ENCODE measurements at regions not wholly inside any gene's neighbourhood (a gene's known extent, or its start where the extent isn't known, plus 50 kb on each side); places are given as distances from the start of the nearest gene placed in this dataset.

DNA sequence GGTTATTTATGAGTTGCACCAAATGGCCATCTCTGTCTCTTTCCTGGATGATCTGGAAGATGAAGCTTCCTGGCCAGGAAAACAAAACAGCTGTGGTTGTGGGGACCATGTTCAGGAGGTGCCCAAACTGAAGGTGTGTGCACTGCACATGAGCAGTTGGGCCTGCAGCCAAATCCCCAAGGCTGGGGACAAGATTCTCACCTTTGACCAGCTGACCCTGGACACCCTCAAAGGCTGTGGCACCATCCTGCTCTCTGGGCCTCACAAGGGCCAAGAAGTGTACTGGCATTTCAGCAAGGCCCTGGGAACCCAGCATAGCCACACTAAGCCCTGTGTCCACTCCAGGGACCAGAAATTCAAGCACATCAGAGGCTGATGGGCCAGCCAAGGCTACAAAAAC lies 84.2 kb downstream of the KCNRG start:
- no peak overlapping the region for H3K4me3 ChIP-seq (replicated peaks; ENCODE audit: low read depth, low read length)
- no peak for DNase-seq (ENCODE audit: extremely low read depth, low read depth)
- TF ChIP-seq, protein P1, sequence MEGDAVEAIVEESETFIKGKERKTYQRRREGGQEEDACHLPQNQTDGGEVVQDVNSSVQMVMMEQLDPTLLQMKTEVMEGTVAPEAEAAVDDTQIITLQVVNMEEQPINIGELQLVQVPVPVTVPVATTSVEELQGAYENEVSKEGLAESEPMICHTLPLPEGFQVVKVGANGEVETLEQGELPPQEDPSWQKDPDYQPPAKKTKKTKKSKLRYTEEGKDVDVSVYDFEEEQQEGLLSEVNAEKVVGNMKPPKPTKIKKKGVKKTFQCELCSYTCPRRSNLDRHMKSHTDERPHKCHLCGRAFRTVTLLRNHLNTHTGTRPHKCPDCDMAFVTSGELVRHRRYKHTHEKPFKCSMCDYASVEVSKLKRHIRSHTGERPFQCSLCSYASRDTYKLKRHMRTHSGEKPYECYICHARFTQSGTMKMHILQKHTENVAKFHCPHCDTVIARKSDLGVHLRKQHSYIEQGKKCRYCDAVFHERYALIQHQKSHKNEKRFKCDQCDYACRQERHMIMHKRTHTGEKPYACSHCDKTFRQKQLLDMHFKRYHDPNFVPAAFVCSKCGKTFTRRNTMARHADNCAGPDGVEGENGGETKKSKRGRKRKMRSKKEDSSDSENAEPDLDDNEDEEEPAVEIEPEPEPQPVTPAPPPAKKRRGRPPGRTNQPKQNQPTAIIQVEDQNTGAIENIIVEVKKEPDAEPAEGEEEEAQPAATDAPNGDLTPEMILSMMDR (IDR thresholded peaks at IDR 0.05; ENCODE audit: low read depth, low read length, missing control alignments), result no peak

DNA sequence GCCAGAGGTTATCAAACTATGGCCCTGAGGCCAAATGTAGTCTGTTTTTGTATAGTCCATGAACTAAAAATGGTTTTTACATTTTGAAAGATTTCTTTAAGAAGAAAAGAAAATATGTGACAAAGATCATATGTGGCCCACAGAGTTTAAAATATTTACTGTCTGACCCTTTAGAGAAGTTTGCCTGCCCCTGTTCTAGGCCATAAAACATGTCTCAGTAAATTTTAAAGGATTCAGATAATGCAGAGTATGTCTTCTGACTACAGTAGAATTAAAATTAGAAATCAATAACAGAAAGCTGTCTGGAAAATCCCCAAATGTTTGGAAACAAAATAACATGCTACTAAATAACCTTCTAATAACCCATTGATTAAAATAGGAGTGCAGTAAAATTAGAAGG lies 86.3 kb downstream of the KCNRG start:
- no peak overlapping the region for H3K4me3 ChIP-seq (replicated peaks; ENCODE audit: low read depth, low read length)
- TF ChIP-seq, protein P1 (IDR thresholded peaks at IDR 0.05; ENCODE audit: low read depth, low read length, missing control alignments), result no peak
- no peak for DNase-seq (ENCODE audit: extremely low read depth, low read depth)

DNA sequence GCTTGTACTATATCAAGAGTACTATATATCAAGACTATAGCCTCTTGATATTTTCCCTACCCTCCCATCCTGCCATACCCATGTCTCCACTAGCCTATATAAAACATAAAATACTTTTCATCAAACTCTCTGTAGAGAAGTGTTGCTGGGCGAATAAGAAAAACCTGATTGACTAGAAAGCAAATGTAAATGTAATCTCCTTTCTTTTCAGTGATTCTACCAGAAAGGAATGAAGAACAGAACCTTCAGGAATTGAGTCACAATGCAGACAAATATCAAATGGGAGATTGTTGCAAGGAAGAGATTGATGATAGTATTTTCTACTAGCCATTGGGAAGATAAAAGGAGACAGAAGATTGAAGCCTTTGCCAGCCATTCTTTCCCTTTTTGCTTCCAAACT lies 89.2 kb downstream of the KCNRG start:
- DNase-seq (ENCODE audit: extremely low read depth, low read depth), result no peak
- no peak overlapping the region for H3K4me3 ChIP-seq (replicated peaks; ENCODE audit: low read depth, low read length)
- TF ChIP-seq, protein P1 (IDR thresholded peaks at IDR 0.05; ENCODE audit: low read depth, low read length, missing control alignments), result no peak

DNA sequence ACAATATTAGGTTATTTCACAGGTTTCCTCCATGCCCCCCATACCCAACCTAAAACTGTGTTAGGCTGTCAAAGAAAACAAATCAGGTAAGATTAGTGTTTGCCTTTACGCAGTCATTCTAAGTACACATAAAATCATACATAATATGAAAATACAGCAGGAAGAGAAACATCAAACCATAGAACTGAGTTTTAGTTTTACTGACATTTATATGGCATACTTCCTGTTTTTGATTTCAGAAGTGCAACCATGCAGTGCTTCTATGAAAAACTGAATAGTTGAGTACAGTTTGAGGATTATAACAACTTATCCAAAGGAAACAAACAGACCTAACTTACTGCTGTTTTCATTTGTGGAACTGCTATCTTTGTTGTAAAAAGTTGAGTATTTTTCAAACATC lies 91.3 kb downstream of the KCNRG start:
- DNase-seq (ENCODE audit: extremely low read depth, low read depth), result no peak
- TF ChIP-seq, protein P1 (IDR thresholded peaks at IDR 0.05; ENCODE audit: low read depth, low read length, missing control alignments), result no peak

DNA sequence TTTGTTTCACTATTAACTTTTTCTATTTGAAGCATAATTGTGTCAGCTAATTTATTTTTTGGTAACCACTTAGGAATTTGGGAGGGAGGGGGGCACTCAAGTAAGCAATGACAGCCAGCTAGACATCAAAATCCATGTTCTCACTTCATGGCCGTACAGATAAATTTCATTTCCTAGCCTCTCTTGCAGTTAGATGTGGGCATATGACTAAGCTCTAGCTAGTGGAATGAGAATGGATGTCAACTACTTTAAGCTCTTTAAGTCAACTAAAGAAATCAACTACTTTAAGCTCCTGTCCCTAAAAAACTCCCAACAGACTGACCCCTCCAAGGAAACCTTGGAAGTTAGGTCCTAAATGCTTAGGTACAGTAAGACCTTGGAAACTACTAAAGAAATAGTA lies 92.0 kb downstream of the KCNRG start:
- H3K4me3 ChIP-seq (replicated peaks; ENCODE audit: low read depth, low read length), result no peak overlapping the region
- DNase-seq (ENCODE audit: extremely low read depth, low read depth), result no peak
- TF ChIP-seq, protein P1 (IDR thresholded peaks at IDR 0.05; ENCODE audit: low read depth, low read length, missing control alignments), result no peak

More for the DNA sequence above, 91.3 kb downstream of the KCNRG start:
- no peak overlapping the region for H3K4me3 ChIP-seq (replicated peaks; ENCODE audit: low read depth, low read length)

DNA sequence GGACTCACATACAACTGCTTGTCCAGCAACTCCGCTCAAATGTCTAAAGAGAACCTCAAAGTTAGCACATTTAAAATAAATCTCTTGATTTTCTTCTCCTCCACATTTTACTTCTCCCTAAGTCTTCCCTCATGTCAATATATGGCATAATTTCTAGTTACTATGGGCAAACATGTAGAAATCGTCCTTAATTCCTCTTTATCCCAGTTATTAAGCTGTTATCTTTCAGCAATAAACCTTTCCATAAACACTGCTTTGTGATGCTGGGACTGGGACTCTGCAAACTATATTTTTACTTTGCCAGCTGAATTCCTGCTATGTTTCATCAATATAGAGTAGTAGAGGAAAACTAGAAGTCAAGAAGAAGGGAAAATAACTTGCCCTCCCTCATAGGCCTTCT lies 99.7 kb downstream of the KCNRG start:
- DNase-seq (ENCODE audit: extremely low read depth, low read depth), result no peak
- TF ChIP-seq, protein P1 (IDR thresholded peaks at IDR 0.05; ENCODE audit: low read depth, low read length, missing control alignments), result no peak
- H3K4me3 ChIP-seq (replicated peaks; ENCODE audit: low read depth, low read length), result no peak overlapping the region

DNA sequence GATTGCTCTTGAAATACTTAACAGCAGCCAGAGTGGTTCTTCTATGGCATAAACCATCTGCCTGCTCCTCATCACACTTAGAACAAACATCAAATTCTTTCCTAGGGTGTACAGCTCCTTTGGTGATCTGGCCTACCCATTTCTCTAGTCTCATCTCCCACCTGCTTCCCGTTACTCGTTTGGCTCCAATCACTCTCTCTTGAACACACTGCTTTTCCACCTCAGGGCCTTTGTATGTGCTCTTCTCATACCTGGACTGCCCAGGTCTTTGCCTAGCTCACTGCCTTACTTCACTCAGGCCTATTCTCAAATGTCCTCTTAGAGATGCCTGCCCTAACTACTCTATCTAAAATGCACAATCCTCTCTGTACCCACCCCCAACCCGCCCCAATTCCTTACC lies 100.5 kb downstream of the KCNRG start:
- TF ChIP-seq, protein P1 (IDR thresholded peaks at IDR 0.05; ENCODE audit: low read depth, low read length, missing control alignments), result no peak
- H3K4me3 ChIP-seq (replicated peaks; ENCODE audit: low read depth, low read length), result no peak overlapping the region
- DNase-seq (ENCODE audit: extremely low read depth, low read depth), result no peak
